ENCODE measurements at regions not wholly inside any gene's neighbourhood (a gene's known extent, or its start where the extent isn't known, plus 50 kb on each side); places are given as distances from the start of the nearest gene placed in this dataset.

DNA sequence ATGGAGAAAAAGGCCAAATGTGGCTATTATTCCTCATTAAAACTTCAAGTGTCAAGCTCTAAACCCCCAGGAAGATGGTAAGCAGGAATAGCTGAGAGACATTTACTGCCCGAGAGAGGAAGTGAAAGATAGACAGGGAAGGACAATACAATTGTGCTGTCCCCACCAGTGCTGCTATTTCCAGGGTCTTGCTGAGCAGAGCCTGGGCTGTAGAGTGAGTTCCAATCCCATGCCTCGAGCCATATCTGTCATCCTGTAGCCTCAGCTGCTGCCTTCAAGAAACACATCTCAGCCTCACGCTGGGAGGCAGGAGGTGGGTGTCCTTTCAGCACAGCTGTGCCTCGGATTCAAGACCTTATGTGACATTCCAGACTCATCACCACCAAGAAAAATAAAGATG, 114.0 kb downstream of the RPAP3 start:
- TF ChIP-seq CTCF (conservative IDR thresholded peaks at IDR 0.05; ENCODE audit: low read depth, low read length), result no peak
- H3K4me3 ChIP-seq (ENCODE audit: low read depth, low read length), result no peak overlapping the region

DNA sequence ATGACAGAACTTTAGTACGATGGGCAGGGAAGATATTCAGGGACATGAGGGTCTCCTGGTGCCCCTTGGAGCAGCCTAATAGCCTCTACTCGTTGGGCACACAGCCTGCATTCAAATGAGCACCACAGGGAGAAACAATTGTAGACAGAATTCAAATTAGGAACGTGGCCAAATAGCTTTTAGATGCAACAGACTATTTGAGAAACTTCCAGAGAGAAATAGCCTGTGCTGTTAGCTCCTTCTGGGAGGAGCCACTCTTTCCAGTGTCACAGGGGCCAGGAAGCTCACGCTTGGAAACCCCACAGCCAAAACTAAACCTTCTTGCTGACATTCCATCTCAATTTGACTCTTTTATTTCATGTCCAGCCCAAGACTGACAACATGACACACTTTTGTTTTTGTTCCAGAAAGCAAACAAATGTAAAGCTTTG, 114.5 kb downstream of the RPAP3 start:
- no peak for TF ChIP-seq CTCF (conservative IDR thresholded peaks at IDR 0.05; ENCODE audit: low read depth, low read length)
- H3K4me3 ChIP-seq (ENCODE audit: low read depth, low read length), result no peak overlapping the region
- DNase-seq (ENCODE audit: low read depth), result peak; percentile 5

More for the DNA sequence above, 114.0 kb downstream of the RPAP3 start:
- peak; percentile 5 for DNase-seq (ENCODE audit: low read depth)

DNA sequence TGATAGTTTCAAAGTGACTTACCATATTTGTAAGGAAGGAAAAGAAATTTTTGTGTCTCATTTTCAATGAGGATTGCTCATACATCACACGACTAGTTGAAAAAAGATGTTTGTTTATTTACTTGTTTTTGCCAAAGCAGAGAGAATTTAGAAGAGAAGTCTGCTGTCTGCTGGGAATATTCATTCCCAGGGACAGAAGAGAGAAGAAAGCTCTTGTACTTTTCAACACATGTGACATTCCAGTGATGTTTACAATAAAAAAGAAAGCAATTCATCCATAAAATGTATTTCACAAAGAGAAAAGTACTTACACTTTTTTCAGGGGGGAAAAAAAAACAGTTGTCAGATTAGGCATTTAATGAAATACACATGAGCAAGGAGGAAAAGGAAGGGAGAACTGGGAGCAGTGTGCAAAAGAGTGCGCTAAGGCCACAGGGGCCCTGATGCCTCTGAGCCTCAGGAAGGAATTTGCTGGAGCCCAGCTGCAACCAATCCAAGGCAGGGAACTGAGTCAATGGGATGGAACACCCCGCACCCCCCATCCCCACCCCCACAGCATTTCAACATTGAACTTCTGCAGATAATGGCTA, 115.0 kb downstream of the RPAP3 start:
- no peak overlapping the region for H3K4me3 ChIP-seq (ENCODE audit: low read depth, low read length)
- peak; percentile 3 for DNase-seq (ENCODE audit: low read depth)

DNA sequence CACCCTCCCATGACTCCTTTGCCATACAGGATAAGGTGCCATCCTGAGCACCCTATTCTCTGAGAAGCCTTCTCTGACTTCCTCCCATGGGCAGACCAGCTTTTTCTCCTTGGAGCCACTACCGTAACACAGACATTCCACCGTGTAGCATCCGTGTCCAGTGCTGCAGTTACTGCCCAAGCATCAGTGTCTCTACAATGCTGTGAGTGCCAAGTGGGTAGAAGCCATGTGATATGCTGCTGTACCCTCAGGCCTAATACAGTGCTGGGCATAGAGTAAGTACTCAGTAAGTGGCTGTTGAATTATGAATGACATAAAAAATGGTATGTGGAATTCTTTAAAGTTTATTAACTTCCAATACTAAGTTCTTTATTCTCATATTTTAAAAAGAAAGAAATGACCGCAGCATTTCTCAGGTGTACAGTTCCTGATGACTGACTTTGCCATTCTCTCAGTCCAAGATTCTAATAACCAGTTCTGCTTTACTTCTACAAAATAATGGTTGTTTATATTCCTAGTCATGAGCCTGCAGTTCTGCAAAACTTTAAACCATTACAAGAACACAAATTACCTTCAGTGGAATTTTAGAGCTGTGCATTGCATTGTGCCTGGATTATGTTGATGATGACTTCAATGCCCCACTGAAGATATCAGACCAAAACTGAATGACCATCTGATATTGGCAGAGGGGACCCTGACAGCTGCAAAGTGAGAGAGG, 118.7 kb downstream of the RPAP3 start:
- H3K4me3 ChIP-seq (ENCODE audit: low read depth, low read length), result no peak overlapping the region
- no peak for DNase-seq (ENCODE audit: low read depth)
- no peak for TF ChIP-seq CTCF (conservative IDR thresholded peaks at IDR 0.05; ENCODE audit: low read depth, low read length)

More for the DNA sequence above, 115.0 kb downstream of the RPAP3 start:
- TF ChIP-seq CTCF (conservative IDR thresholded peaks at IDR 0.05; ENCODE audit: low read depth, low read length), result no peak

DNA sequence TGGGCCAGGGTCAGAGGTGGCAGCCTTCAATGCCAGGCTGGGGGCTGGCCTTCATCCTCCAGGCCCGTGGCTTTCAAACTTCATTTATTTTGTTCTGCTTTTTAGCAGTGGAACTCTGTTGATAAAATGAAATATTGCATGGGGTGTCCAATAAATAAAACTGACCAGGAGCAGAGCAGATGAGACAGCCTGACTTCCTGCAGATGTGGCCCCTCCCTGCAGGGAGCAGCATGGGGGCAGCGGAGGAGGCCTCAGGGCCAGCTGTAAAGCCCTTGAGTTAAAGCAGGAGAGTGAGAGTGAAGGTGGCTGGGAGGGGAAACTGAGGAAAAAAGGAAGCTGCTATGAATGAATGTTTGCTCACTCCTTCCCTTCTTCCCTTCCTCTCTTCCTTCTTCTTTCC, 120.3 kb downstream of the RPAP3 start:
- no peak for DNase-seq (ENCODE audit: low read depth)
- no peak for TF ChIP-seq CTCF (conservative IDR thresholded peaks at IDR 0.05; ENCODE audit: low read depth, low read length)
- no peak overlapping the region for H3K4me3 ChIP-seq (ENCODE audit: low read depth, low read length)

DNA sequence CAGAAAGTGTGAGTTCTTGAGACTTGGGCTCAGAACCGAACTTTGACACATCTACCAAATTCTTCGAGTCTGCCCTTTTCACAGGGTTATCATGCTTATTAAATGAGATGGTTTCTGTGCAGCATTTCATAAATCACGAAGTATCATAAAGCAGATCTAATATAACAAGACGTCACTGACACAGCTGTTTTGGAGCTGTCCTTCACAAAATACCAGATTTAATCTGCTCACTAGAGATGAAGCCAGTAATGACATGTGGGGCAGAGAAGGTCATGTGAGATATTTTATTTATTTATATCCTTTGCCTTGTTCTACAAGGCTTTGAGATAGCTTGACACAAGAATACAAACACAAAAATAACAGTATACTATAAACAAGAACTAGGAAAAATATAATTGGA, 127.0 kb downstream of the RPAP3 start:
- no peak for TF ChIP-seq CTCF (conservative IDR thresholded peaks at IDR 0.05; ENCODE audit: low read depth, low read length)
- no peak overlapping the region for H3K4me3 ChIP-seq (ENCODE audit: low read depth, low read length)
- no peak for DNase-seq (ENCODE audit: low read depth)

All from choroid plexus epithelial cell (primary cell).